ENCODE measurements at regions not wholly inside any gene's neighbourhood (a gene's known extent, or its start where the extent isn't known, plus 50 kb on each side); places are given as distances from the start of the nearest gene placed in this dataset.

DNA sequence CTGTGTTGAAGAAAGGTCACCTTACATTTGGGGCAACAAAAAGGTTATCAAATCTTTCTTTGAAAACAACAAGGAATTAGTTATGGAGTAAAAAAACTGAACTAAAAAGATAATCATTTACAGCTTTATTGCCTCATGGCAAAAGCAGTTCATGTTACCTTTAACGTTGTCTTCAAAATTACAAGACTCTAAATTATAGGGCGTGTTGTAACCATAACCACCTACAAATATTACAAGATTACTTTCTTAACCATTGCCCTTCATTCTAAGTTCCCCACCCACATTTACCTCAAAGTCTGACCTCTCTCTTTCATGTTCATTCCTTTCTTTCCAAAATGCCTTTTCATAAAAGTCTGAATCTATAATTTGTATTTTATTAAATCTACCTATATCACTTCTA, 74.6 kb upstream of the LRATD1 start:
- no peak for DNase-seq

DNA sequence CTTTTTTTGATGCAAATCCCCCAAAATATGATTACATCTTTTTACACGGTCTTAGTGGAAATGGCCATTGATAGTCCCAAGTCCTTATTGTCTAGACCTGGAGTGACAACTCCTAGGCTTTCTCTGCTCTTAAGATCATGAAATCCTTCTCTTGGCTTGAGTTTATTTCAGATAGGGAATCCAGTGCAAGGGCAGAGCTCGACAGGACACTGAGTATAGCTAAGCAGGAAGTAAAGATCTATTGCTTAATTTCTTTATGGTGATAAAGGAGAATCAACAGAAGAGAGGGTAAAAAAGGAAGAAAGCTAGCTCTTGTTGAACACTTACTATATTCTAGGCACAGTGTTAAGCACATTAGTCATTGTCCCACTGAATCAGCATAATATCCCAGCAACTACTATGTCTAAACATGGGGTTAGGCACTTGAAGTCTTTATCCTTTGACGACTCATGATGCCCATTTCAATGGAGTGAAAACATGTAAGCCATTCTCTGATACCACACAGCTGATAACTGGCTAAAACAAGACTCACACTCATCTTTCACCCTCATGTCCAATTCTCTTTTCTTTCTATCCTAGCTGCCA, 74.1 kb upstream of the LRATD1 start:
- DNase-seq, result no peak

DNA sequence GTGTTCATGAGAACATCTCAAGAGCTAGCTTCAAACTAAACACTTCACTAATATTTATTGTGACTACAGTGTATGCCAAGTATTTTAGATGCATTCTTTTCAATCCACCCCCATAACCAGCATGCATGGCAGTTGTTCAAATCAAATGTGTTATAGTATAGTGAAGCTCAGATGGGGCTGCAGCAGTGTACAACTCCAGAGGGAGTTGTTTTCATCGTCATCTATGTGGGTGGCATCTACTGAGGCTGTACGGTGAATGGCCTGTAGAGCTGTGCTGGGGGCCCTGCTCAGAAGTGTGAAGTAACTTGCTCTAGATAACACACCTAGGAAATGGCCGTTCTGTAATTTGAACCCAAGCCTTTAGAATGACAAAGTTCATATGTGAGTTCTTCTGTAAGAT, 71.8 kb upstream of the LRATD1 start:
- DNase-seq, result no peak

DNA sequence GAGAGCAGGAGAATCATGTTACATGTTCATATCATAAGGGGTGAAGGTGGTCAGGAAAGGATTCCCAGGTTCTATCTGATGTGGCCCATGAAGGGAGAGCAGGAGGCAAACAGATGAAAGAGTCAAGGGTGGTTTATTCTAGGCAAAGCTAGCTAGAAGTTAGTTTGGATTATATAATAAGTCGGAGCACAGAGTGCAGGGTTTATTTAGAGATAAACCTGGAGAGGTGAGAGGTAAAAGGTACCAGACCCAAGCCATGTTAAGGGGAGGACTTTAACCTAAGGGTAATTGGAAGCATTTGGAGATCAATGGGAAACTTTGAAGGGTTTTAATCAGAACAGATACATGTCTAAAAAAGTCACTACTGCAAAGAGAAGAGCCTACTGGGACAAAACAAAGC, 69.2 kb upstream of the LRATD1 start:
- no peak for DNase-seq

DNA sequence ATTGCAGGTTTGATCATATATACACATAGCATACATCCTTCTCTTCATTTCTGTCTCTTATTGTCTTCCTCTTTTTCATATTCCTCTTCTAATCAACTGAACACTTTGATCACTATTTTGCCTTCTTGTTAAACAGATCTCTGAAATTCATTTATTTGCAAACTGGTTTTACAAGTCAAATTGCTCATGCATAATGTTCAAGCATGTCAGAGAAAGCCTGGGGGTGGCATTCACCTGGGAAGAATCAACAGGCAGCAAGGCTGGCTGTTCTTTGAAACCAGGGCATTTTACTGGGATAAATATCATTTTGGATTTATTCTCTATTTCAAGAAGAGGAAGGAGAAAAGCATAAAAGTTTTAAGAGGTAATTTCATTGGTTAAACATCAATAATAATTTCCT, 66.9 kb upstream of the LRATD1 start:
- DNase-seq, result no peak

DNA sequence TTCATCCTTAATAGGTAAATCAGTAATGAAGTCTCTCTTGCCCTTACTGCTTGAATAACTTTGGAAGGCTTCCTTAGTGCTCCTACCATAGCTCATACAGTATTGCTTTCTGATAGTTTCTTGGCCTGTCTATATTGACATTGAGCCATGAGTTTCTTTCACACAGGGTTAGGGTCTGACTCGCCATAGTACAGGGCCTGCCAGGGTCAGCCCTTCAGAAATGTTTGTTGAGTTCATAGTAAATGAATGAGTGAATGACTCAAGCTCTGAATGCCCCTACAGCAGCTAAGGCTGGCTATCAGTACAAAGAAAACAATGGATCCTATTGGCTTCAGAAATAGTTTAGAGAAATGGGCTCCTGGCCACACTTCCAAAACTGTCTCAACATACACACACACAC, 65.0 kb upstream of the LRATD1 start:
- no peak for DNase-seq

DNA sequence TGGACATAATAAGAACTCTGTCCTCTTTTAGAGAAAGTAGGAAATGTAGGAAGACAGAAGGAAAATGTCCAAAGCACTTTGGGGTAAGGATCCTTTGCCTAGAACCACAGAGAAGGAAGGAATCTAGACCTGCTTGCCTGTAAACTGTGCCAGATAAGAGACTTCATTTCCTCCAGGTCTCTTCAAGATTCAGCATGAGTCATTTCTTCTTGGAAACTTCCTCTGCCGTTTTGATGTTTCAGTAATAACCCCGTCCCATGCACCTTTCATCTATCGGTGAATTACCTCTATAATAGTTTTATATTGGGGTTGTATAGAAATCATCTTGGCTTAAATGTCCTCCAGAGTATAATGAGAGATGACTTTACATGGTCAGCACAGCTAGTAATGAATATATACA, 63.2 kb upstream of the LRATD1 start:
- DNase-seq, result no peak

DNA sequence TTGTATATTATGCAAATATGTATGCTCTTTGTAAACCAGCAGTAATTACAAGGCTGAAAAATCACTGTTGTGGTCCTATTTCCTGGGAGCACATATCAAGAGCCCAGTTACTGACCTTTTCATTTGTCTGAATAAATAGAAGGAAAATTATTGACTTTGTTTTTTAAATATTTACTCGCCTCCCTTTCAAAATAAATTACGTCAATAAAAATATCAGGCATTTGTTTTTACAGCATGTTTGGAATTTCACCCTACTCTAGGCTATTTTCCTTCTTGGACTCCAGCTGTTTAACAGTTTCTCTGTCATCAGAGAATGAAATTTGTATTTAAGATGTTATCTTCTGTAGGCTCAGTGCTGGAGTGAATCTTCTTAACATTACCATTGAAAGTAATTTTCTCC, 59.9 kb upstream of the LRATD1 start:
- no peak for DNase-seq

DNA sequence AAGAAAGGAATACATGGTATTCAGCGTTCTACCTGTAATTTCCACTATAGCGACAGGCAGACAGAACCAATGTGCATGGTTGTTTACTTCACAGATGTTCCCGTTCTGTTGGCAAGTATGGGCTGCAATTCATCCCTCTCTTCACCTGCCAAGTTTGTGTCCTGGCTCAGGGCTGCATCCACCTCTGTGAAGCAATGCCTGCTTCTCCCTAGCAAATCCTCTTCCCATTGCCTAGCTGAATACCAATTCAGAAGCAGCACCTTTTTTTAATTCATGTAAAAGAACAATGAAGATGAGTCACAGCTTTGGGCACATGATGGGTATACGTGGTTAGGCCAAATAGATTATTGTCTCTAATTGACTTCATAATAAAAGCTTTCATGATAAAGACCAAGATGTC, 54.7 kb upstream of the LRATD1 start:
- no peak for DNase-seq

Data from HCEC 1CT (cell line).